GM19467 (cell line): ENCODE measurements at regions not wholly inside any gene's neighbourhood (a gene's known extent, or its start where the extent isn't known, plus 50 kb on each side); places are given as distances from the start of the nearest gene placed in this dataset.

Source experiments
- ATAC-seq: cut with Tn5 transposase; IDR thresholded peaks from one replicate; pipeline ENCODE4 v1.9.1; 2021; ENCODE audit warnings: mild to moderate bottlenecking, moderate library complexity; ENCODE audit not compliant: unreplicated experiment

GRCh38 chr14:24693983-24694382 is 60.0 kb upstream of the GZMB start:
- ATAC-seq = no peak

GRCh38 chr14:24693353-24693737 is 59.4 kb upstream of the GZMB start:
- no peak for ATAC-seq

- ATAC-seq = peak; percentile 36
Observed at GRCh38 chr14:24692382-24693352, 58.7 kb upstream of the GZMB start.

DNA sequence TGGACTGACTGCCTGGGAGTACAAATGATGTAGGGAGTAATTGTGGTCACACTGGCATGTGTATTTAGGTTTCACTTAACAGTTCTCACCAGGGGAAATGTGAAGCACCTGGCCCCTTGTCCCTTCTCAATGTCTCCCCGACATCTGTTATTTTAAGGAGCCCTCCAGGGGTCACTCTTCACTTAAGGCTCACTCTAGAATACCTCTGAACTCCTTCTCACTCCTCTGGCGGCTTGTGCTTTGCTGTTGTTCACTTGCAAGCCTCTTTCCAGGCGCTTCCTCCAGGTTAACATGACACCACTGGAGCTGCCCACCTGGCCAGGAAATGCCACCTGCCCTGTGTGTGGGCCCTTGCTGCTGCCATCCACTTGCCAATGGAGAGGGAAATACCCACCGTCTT is 56.5 kb upstream of the GZMB start:
- no peak for ATAC-seq

GRCh38 chr14:24688030-24688658 is 54.2 kb upstream of the GZMB start:
- no peak for ATAC-seq
